ENCODE measurements at regions not wholly inside any gene's neighbourhood (a gene's known extent, or its start where the extent isn't known, plus 50 kb on each side); places are given as distances from the start of the nearest gene placed in this dataset.

DNA sequence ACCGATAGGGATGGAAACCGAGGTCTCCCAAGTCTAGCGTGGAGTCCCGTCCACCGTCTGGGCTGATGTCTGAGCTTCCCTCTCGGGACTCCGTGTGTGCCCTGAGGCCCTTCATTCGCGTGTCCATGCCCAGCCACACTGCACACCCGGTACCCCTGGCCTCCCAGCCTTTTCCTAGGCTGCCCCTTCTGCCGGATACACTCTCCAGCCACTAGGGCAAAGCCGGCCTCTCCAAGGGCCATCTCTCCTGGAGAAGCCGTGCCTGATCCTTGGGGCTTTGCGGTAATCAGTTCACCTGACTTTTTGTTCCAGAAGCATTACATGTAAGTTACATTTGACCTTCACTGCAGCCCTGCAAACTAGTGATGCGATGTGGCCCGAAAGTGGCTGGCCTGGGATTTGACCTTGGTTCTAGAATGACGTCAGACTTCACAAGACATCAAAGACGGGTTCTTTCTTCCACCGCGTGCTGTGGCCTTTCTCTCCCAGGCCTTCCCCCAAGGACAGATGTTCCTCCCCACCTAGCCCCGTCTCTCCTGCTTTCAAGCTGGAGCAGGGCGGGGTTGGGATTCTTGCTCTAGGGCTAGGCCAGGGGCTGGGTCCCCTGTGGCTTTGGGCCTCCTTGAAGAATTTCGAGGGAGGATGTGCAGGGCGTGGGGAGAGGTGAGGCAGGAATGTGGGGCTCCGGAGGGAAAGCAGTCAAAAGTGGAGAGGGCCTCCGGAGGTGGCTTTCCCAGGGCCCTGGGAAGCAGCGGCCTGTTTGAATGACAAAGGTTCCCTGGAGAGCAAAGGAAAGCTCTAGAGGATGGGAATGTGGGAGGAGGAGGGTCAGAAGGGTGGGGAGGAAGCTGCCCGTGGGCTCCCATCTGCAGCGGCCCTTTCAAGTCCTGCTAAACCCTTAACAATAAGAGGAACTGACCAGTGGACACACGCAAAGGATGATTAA is 49.7 kb upstream of the SLC2A1 start (continued):
- no peak for TF ChIP-seq PRPF4 (IDR thresholded peaks at IDR 0.05; ENCODE audit: low read depth, low read length, poor library complexity, severe bottlenecking)
- TF ChIP-seq HMG20A (CRISPR knock-in tag; IDR thresholded peaks at IDR 0.05; ENCODE audit: borderline replicate concordance), result peak; percentile 60; the same call in 1 of the 2 replicates
- no peak for TF ChIP-seq ZNF547 (CRISPR knock-in tag; IDR thresholded peaks at IDR 0.05)
- 0 out of 2 replicates have a peak, but pooled peaks have one; percentile 44 for TF ChIP-seq RNF2 (conservative IDR thresholded peaks at IDR 0.05; ENCODE audit: low read depth)
- no peak for TF ChIP-seq MTA3 (CRISPR knock-in tag; IDR thresholded peaks at IDR 0.05)
- TF ChIP-seq RARA (CRISPR knock-in tag; IDR thresholded peaks at IDR 0.05), result peak; percentile 74
- no peak for TF ChIP-seq ZNF567 (CRISPR knock-in tag; IDR thresholded peaks at IDR 0.05; ENCODE audit: borderline replicate concordance)
- TF ChIP-seq HOXD1 (CRISPR knock-in tag; IDR thresholded peaks at IDR 0.05), result no peak
- TF ChIP-seq EZH2 (conservative IDR thresholded peaks at IDR 0.05; ENCODE audit: low read depth, low read length), result no peak
- no peak for TF ChIP-seq NCOA1 (CRISPR knock-in tag; IDR thresholded peaks at IDR 0.05)
- TF ChIP-seq SALL1 (CRISPR knock-in tag; IDR thresholded peaks at IDR 0.05), result peak; percentile 74
- no peak for TF ChIP-seq ZNF230 (CRISPR knock-in tag; IDR thresholded peaks at IDR 0.05)
- TF ChIP-seq ZFY (CRISPR knock-in tag; IDR thresholded peaks at IDR 0.05), result peak; percentile 55; the same call in 1 of the 2 replicates
- TF ChIP-seq RFX1 (IDR thresholded peaks at IDR 0.05), result no peak
- no peak for TF ChIP-seq ZFP37 (CRISPR knock-in tag; IDR thresholded peaks at IDR 0.05; ENCODE audit: borderline replicate concordance)
- no peak for TF ChIP-seq SAFB2 (CRISPR knock-in tag; IDR thresholded peaks at IDR 0.05; ENCODE audit: borderline replicate concordance, low read depth)
- TF ChIP-seq SMAD3 (CRISPR knock-in tag; IDR thresholded peaks at IDR 0.05), result no peak
- TF ChIP-seq HHEX (CRISPR knock-in tag; IDR thresholded peaks at IDR 0.05), result no peak
- no peak for TF ChIP-seq ZNF274 (CRISPR knock-in tag; IDR thresholded peaks at IDR 0.05)
- no peak for TF ChIP-seq CSRNP2 (CRISPR knock-in tag; conservative IDR thresholded peaks at IDR 0.05; ENCODE audit: low read depth)
- TF ChIP-seq HMG20B (CRISPR knock-in tag; conservative IDR thresholded peaks at IDR 0.05), result peak; percentile 19; the same call in 1 of the 2 replicates
- TF ChIP-seq, protein P1, sequence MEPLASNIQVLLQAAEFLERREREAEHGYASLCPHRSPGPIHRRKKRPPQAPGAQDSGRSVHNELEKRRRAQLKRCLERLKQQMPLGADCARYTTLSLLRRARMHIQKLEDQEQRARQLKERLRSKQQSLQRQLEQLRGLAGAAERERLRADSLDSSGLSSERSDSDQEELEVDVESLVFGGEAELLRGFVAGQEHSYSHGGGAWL (CRISPR knock-in tag; IDR thresholded peaks at IDR 0.05), result no peak
- no peak for TF ChIP-seq ZNF513 (CRISPR knock-in tag; conservative IDR thresholded peaks at IDR 0.05)
- TF ChIP-seq ZNF850 (CRISPR knock-in tag; conservative IDR thresholded peaks at IDR 0.05), result no peak
- TF ChIP-seq ZNF784 (CRISPR knock-in tag; IDR thresholded peaks at IDR 0.05; ENCODE audit: borderline replicate concordance), result no peak
- no peak for TF ChIP-seq NAIF1 (CRISPR knock-in tag; IDR thresholded peaks at IDR 0.05; ENCODE audit: borderline replicate concordance)
- TF ChIP-seq GATAD2A (CRISPR knock-in tag; IDR thresholded peaks at IDR 0.05), result peak; percentile 84

Data from HepG2 (cell line).